Hypothalamus (tissue), 51 donors: ENCODE measurements at regions not wholly inside any gene's neighbourhood (a gene's known extent, or its start where the extent isn't known, plus 50 kb on each side); places are given as distances from the start of the nearest gene placed in this dataset.
A peak's percentile ranks its signal among the peaks of the same experiment; 100 is the strongest.
"Not testable (repeated sequence)": the region's sequence is repeated elsewhere in the genome, so short reads cannot be mapped to it uniquely, and the experiment has no call there.

Experiments
- DNase-seq, 51 donors: peaks; one replicate each; lab custom pipeline; 2025; lab: John Stamatoyannopoulos, UW

GRCh38 chrX:46367491-46367890 lies 177.7 kb downstream of the ZNF674 start:
- DNase-seq: no peak

- DNase-seq: no peak
Measured at GRCh38 chrX:46366381-46367207, 178.6 kb downstream of the ZNF674 start.

- no peak for DNase-seq
Measured at GRCh38 chrX:46354481-46354880, 190.7 kb downstream of the ZNF674 start.

- DNase-seq: no peak
Measured at GRCh38 chrX:46341767-46342322, 203.4 kb downstream of the ZNF674 start.

GRCh38 chrX:46340696-46341095 lies 204.5 kb downstream of the ZNF674 start:
- DNase-seq: no peak

- no peak for DNase-seq
Measured at GRCh38 chrX:46333550-46333949, 211.7 kb downstream of the ZNF674 start.

GRCh38 chrX:46330981-46331380 lies 214.2 kb downstream of the ZNF674 start:
- no peak for DNase-seq

- no peak for DNase-seq
Measured at GRCh38 chrX:46330513-46330912, 214.7 kb downstream of the ZNF674 start.

GRCh38 chrX:46328133-46328532 lies 217.1 kb downstream of the ZNF674 start:
- no peak for DNase-seq

- no peak for DNase-seq
Measured at GRCh38 chrX:46327566-46328115, 217.6 kb downstream of the ZNF674 start.

- no peak for DNase-seq
Measured at GRCh38 chrX:46326161-46326560, 219.1 kb downstream of the ZNF674 start.

- peak in 2 of 51 donors; percentile 1 to 7 for DNase-seq
Measured at GRCh38 chrX:46325312-46325877, 219.8 kb downstream of the ZNF674 start.

- DNase-seq: no peak
Measured at GRCh38 chrX:46324166-46324565, 221.1 kb downstream of the ZNF674 start.

GRCh38 chrX:46322929-46323328 lies 222.3 kb downstream of the ZNF674 start:
- DNase-seq: not testable (repeated sequence)

GRCh38 chrX:46321676-46322075 lies 223.5 kb downstream of the ZNF674 start:
- DNase-seq: no peak

- no peak for DNase-seq
Measured at GRCh38 chrX:46319750-46320149, 225.5 kb downstream of the ZNF674 start.

- no peak for DNase-seq
Measured at GRCh38 chrX:46318551-46318950, 226.7 kb downstream of the ZNF674 start.

GRCh38 chrX:46317163-46317562 lies 228.1 kb downstream of the ZNF674 start:
- DNase-seq: no peak

- DNase-seq: no peak
Measured at GRCh38 chrX:46311581-46312120, 233.6 kb downstream of the ZNF674 start.

GRCh38 chrX:46310815-46311497 lies 234.3 kb downstream of the ZNF674 start:
- DNase-seq: peak in 1 of 51 donors; percentile 3

- DNase-seq: no peak
Measured at GRCh38 chrX:46308110-46308509, 237.1 kb downstream of the ZNF674 start.
